ENCODE measurements at regions not wholly inside any gene's neighbourhood (a gene's known extent, or its start where the extent isn't known, plus 50 kb on each side); places are given as distances from the start of the nearest gene placed in this dataset.

DNA sequence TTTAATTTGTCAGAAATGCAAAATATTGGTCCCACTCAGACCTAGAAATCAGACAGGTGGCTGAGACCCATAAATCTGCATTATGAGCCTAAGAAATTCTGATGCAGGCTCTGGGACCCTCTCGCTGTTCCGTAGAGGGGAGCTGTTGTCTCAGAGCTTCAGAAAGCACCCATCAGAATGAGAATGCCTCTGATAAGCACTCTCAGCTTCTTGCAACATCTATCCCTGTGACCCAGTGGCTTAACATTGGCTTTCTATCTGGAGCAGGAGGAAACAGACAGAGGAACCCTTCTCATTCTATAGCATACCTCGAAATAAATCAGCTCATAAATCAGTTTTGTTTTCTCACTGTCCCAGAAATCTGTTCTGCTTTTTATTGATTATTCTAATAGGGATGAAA, 184.6 kb upstream of the SP4 start:
- intact Hi-C loops (cut with micrococcal nuclease) (no loop called here), in situ Hi-C loops (cut with MboI; ENCODE audit: low sequenced_read_pairs) (no loop called here), dilution Hi-C loops (cut with HindIII; ENCODE audit: low sequenced_read_pairs, unreplicated experiment) (no loop called here)
- TF ChIP-seq MAZ (IDR thresholded peaks at IDR 0.05; ENCODE audit: borderline replicate concordance, low read depth, low read length) (no peak), MAFK (IDR thresholded peaks at IDR 0.05; ENCODE audit: low read depth, low read length) (no peak), RCOR1 (IDR thresholded peaks at IDR 0.05; ENCODE audit: insufficient replicate concordance, low read length) (no peak), CHD1 (IDR thresholded peaks at IDR 0.05; ENCODE audit: low read depth, low read length) (no peak)
- H3K23ac ChIP-seq (ENCODE audit: low read depth, low read length) = no peak overlapping the region
- H3K4me1 ChIP-seq (ENCODE audit: control insufficient read depth, insufficient read depth, low read length) = no peaks in the 10 kb centered on the region
- H3K36me3 ChIP-seq (ENCODE audit: control insufficient read depth, insufficient read depth, low read length) = no peaks in the 10 kb centered on the region
- no peak overlapping the region for H3K9ac ChIP-seq (ENCODE audit: low read depth, low read length)
- no peak overlapping the region for H3K4me3 ChIP-seq (ENCODE audit: insufficient read depth, low read depth, low read length)
- H2BK20ac ChIP-seq (ENCODE audit: low read depth, low read length) = no peak overlapping the region
- no peak overlapping the region for H4K91ac ChIP-seq (ENCODE audit: insufficient read depth, low read depth, low read length)
- H2AFZ ChIP-seq (replicated peaks; ENCODE audit: low read length, poor library complexity) = no peak overlapping the region
- no peak overlapping the region for H3K4me2 ChIP-seq (ENCODE audit: low read depth, low read length)
- no peak overlapping the region for H4K8ac ChIP-seq (ENCODE audit: low read depth in 2 of 2, low read length in 2 of 2)
- no peak overlapping the region for H3K56ac ChIP-seq (ENCODE audit: extremely low read depth, insufficient read depth, low read length)
- no peaks in the 10 kb centered on the region for H3K79me1 ChIP-seq (ENCODE audit: low read depth in 1 of 2, low read length in 2 of 2)
- no peak overlapping the region for H2BK5ac ChIP-seq (ENCODE audit: low read depth, low read length, poor library complexity, severe bottlenecking)
- no peak overlapping the region for H3K14ac ChIP-seq (replicated peaks; ENCODE audit: low read depth, low read length)
- no peak overlapping the region for H3K4ac ChIP-seq (ENCODE audit: low read depth, low read length)
- no peaks in the 10 kb centered on the region; the same call in 1 of the 2 replicates for H3K9me3 ChIP-seq (ENCODE audit: control insufficient read depth, insufficient read depth, low read length)
- no peaks in the 10 kb centered on the region for H3K27me3 ChIP-seq (ENCODE audit: control insufficient read depth, insufficient read depth, low read length)
- H2AK9ac ChIP-seq (replicated peaks; ENCODE audit: low read depth, low read length, poor library complexity) = no peak overlapping the region
- H3K9me1 ChIP-seq (ENCODE audit: insufficient read depth, low read length) = no peaks in the 10 kb centered on the region
- H2AK5ac ChIP-seq (ENCODE audit: low read depth, low read length) = no peak overlapping the region
- no peak overlapping the region for H2BK15ac ChIP-seq (ENCODE audit: low read depth, low read length)
- ChIA-PET CTCF (interaction anchor here (1.2 kb wide), 1 partner anchor 9 kb away, joined by 3 read pairs; no protein-coding TSS in a partner anchor), POLR2A (ENCODE audit: unreplicated experiment) (no interaction called here)
- no peaks in the 10 kb centered on the region for H4K20me1 ChIP-seq (ENCODE audit: insufficient read depth, low read length)
- no CpG with 5 or more reads among the region's 3 CpGs for WGBS, 2 experiments (ENCODE audit: extremely low coverage in 2 of 2, insufficient read length in 1 of 2)
- H3K27ac ChIP-seq (ENCODE audit: insufficient read depth, low read length) = no peak overlapping the region
- H4K5ac ChIP-seq (ENCODE audit: low read depth, low read length) = no peak overlapping the region
- no peak for DNase-seq
- BruUV-seq (replicated peaks) = no TSS peak
- ATAC-seq (ENCODE audit: low read depth) = no peak
- no peak overlapping the region for H2BK120ac ChIP-seq (ENCODE audit: low read depth, low read length)
- H3K18ac ChIP-seq (ENCODE audit: low read depth, low read length) = no peak overlapping the region
